NB4 (cell line): ENCODE measurements at regions not wholly inside any gene's neighbourhood (a gene's known extent, or its start where the extent isn't known, plus 50 kb on each side); places are given as distances from the start of the nearest gene placed in this dataset.

Experiments used
- CTCF ChIP-seq: IDR thresholded peaks from one replicate; pipeline ENCODE4 v1.5.1; 2012; ENCODE audit warnings: low read depth, low read length
- MAX ChIP-seq: IDR thresholded peaks from 2 replicates; pipeline ENCODE4 v1.6.1; 2011; ENCODE audit warnings: low read depth, low read length
- POLR2A ChIP-seq: IDR thresholded peaks from 2 replicates; pipeline ENCODE4 v1.6.1; 2011; ENCODE audit warnings: mild to moderate bottlenecking; ENCODE audit not compliant: insufficient read length; ENCODE audit errors: extremely low read depth

- TF ChIP-seq CTCF (no peak), POLR2A (no peak), MAX (no peak)
Measured at GRCh38 chr3:164687902-164688301, 390.4 kb downstream of the SI start.
